A549 (cell line): ENCODE measurements at regions not wholly inside any gene's neighbourhood (a gene's known extent, or its start where the extent isn't known, plus 50 kb on each side); places are given as distances from the start of the nearest gene placed in this dataset.

Experiments used
- ATAC-seq, 2 experiments: fragments of 200-7000 bp in 1 of 2; fragments of >200 bp in 1 of 2; cut with Nextera tagmentation in 1 of 2; cut with Tn5 transposase in 1 of 2; 3 replicates each; pipeline versions ENCODE4 v1.8.0 to v1.9.1; 2018 to 2020; ENCODE audit warnings: mild to moderate bottlenecking in 1 of 2, moderate library complexity in 1 of 2
- CTCF ChIA-PET: fragments of 300-600 bp; sonication (Branson Sonifier 250); formaldehyde crosslinking; extraction: SDS; loops from one replicate; lab custom pipeline; 2021; ENCODE audit warnings: antibody characterized with exemption, inconsistent platforms; lab: Yijun Ruan, JAX
- POLR2A ChIA-PET: fragments of 350-600 bp; formaldehyde crosslinking; extraction: SDS; loops from one replicate; lab custom pipeline; 2021; ENCODE audit warnings: antibody characterized with exemption, inconsistent platforms; lab: Yijun Ruan, JAX
- DNase-seq, 2 experiments: peaks; one replicate each; pipeline versions ENCODE4 v3.0.0 to v3.0.0-alpha.2; 2011 to 2016; ENCODE audit warnings: low read depth in 1 of 2, low spot score in 1 of 2
- FAIRE-seq: peaks from 2 replicates; lab custom pipeline; 2011; peaks lifted over from hg19 to GRCh38; lab: Jason Lieb, UNC
- H3K27ac ChIP-seq, 2 experiments: fragments of >200 bp; sonication (Bioruptor Twin); formaldehyde crosslinking; 3 replicates each; pipeline ENCODE4 v1.5.1; 2016 to 2017
- H3K4me1 ChIP-seq: fragments of >200 bp; sonication (Bioruptor Twin); formaldehyde crosslinking; 3 replicates; pipeline ENCODE4 v1.6.1; 2016
- H3K4me2 ChIP-seq: fragments of >200 bp; sonication (Bioruptor Twin); formaldehyde crosslinking; 3 replicates; pipeline ENCODE4 v1.6.1; 2016
- H3K4me3 ChIP-seq: fragments of >200 bp; sonication (Bioruptor Twin); formaldehyde crosslinking; 3 replicates; pipeline ENCODE4 v1.5.1; 2016
- H3K9me3 ChIP-seq: fragments of >200 bp; sonication (Bioruptor Twin); formaldehyde crosslinking; 3 replicates; pipeline ENCODE4 v1.6.1; 2016
- BHLHE40 ChIP-seq: IDR thresholded peaks from 2 replicates; pipeline ENCODE4 v1.6.1; 2012; ENCODE audit warnings: low read depth, low read length, inconsistent platforms
- CEBPB ChIP-seq, 2 experiments: fragments of >200 bp in 1 of 2; sonication (Bioruptor Twin) in 1 of 2; formaldehyde crosslinking in 1 of 2; IDR thresholded peaks; 2 replicates each; pipeline ENCODE4 v1.6.1; 2012 to 2016
- E2F6 ChIP-seq: IDR thresholded peaks from 2 replicates; pipeline ENCODE4 v1.6.1; 2012; ENCODE audit warnings: low read depth, borderline replicate concordance
- ELK1 ChIP-seq: fragments of 150-350 bp; IDR thresholded peaks from 2 replicates; pipeline ENCODE4 v1.6.1; 2014; ENCODE audit warnings: low read depth, mild to moderate bottlenecking, low read length
- ESRRA ChIP-seq: fragments of 150-350 bp; IDR thresholded peaks from 2 replicates; pipeline ENCODE4 v1.6.1; 2014; ENCODE audit warnings: mild to moderate bottlenecking, low read length, borderline replicate concordance
- FOXS1 ChIP-seq: fragments of 250-450 bp; sonication (Bioruptor Pico); IDR thresholded peaks from 2 replicates; pipeline ENCODE4 v1.5.0; 2020; ENCODE audit warnings: mild to moderate bottlenecking, moderate library complexity
- GATA3 ChIP-seq: IDR thresholded peaks from 2 replicates; pipeline ENCODE4 v1.6.1; 2012; ENCODE audit warnings: borderline replicate concordance
- HDAC2 ChIP-seq: fragments of 200-600 bp; sonication (generic); IDR thresholded peaks from 2 replicates; pipeline ENCODE4 v1.6.1; 2016
- KDM1A ChIP-seq: fragments of 200-600 bp; sonication (generic); IDR thresholded peaks from 2 replicates; pipeline ENCODE4 v1.6.1; 2016; ENCODE audit warnings: low read depth, mild to moderate bottlenecking
- KDM5A ChIP-seq: fragments of 200-600 bp; sonication (generic); IDR thresholded peaks from 2 replicates; pipeline ENCODE4 v1.6.1; 2016; ENCODE audit warnings: antibody characterized with exemption, mild to moderate bottlenecking
- MAZ ChIP-seq: fragments of 150-350 bp; IDR thresholded peaks from 2 replicates; pipeline ENCODE4 v1.6.1; 2014; ENCODE audit warnings: antibody characterized with exemption, low read depth, low read length, borderline replicate concordance
- NFE2L2 ChIP-seq: fragments of 150-350 bp; conservative IDR thresholded peaks from 2 replicates; pipeline ENCODE4 v1.6.1; 2014; ENCODE audit warnings: low read length
- NPAS2 ChIP-seq: fragments of 250-450 bp; sonication (Bioruptor Pico); IDR thresholded peaks from 2 replicates; pipeline ENCODE4 v1.8.0; 2022; ENCODE audit warnings: mild to moderate bottlenecking, moderate library complexity, borderline replicate concordance
- NR3C1 ChIP-seq: fragments of >200 bp; sonication (Bioruptor Twin); formaldehyde crosslinking; IDR thresholded peaks from 3 replicates; pipeline ENCODE4 v1.6.1; 2017
- RARB ChIP-seq: fragments of 250-450 bp; sonication (Bioruptor Pico); IDR thresholded peaks from 2 replicates; pipeline ENCODE4 v1.8.0; 2021; ENCODE audit warnings: mild to moderate bottlenecking, moderate library complexity
- RCOR1 ChIP-seq: fragments of 150-350 bp; IDR thresholded peaks from 2 replicates; pipeline ENCODE4 v1.6.1; 2014; ENCODE audit warnings: antibody characterized with exemption, low read length, low read depth
- REST ChIP-seq: fragments of 200-600 bp; sonication (generic); IDR thresholded peaks from 2 replicates; pipeline ENCODE4 v1.6.1; 2016; ENCODE audit warnings: antibody characterized with exemption, mild to moderate bottlenecking, moderate library complexity
- SREBF2 ChIP-seq: fragments of 450-650 bp; IDR thresholded peaks from 2 replicates; pipeline ENCODE4 v1.6.1; 2014; ENCODE audit warnings: mild to moderate bottlenecking, moderate library complexity
- TFCP2L1 ChIP-seq: fragments of 250-450 bp; sonication (Bioruptor Pico); IDR thresholded peaks from 2 replicates; pipeline ENCODE4 v1.5.0; 2021; ENCODE audit warnings: mild to moderate bottlenecking
- ZSCAN20 ChIP-seq: fragments of 250-450 bp; sonication (Bioruptor Pico); IDR thresholded peaks from 2 replicates; pipeline ENCODE4 v1.8.0; 2022; ENCODE audit warnings: mild to moderate bottlenecking, moderate library complexity
- WGBS: methylation state at CpG from one replicate; pipeline ENCODE4 v1.1.6; 2017; ENCODE audit errors: missing lambda C conversion rate; 5-methylcytosine and 5-hydroxymethylcytosine counted together

GRCh38 chr1:166270476-166271150, 103.8 kb upstream of the FAM78B start:
- Histone ChIP-seq H3K27ac (no peak overlapping the region), H3K4me1 (no peaks in the 10 kb centered on the region), H3K4me2 (no peak overlapping the region), H3K4me3 (no peak overlapping the region), H3K9me3 (no peaks in the 10 kb centered on the region)
- ATAC-seq (no peak), DNase-seq (no peak), FAIRE-seq (no peak)
- 2% methylated on average over 2 of the region's 2 CpGs for WGBS
- TF ChIP-seq REST (no peak), ZSCAN20 (CRISPR knock-in tag) (no peak), KDM5A (no peak), ESRRA (no peak), BHLHE40 (no peak), NPAS2 (no peak), E2F6 (no peak), GATA3 (no peak), RARB (CRISPR knock-in tag) (no peak), KDM1A (no peak), ELK1 (no peak)
- ChIA-PET CTCF (no interaction called here), POLR2A (no interaction called here)

- no peak overlapping the region for H3K4me3 ChIP-seq
- ATAC-seq (no peak), FAIRE-seq (no peak), DNase-seq (no peak)
- 0% methylated on average over 1 of the region's 1 CpG for WGBS
- CTCF ChIA-PET = no interaction called here
- no peaks in the 10 kb centered on the region for H3K9me3 ChIP-seq
- H3K4me1 ChIP-seq = no peaks in the 10 kb centered on the region
- H3K27ac ChIP-seq = no peak overlapping the region
- H3K4me2 ChIP-seq = no peak overlapping the region
- TF ChIP-seq BHLHE40 = no peak
- TF ChIP-seq FOXS1 (CRISPR knock-in tag) = no peak
- TF ChIP-seq CEBPB (IDR thresholded peaks at IDR 0.05) = no peak
- TF ChIP-seq TFCP2L1 (CRISPR knock-in tag) = no peak
- TF ChIP-seq HDAC2 = no peak
- no peak for TF ChIP-seq NR3C1
- no peak for TF ChIP-seq KDM5A
- no peak for TF ChIP-seq SREBF2
- no peak for TF ChIP-seq ESRRA
- TF ChIP-seq GATA3 = no peak
- no peak for TF ChIP-seq NFE2L2
- TF ChIP-seq ZSCAN20 (CRISPR knock-in tag) = no peak
- TF ChIP-seq MAZ = no peak
- no peak for TF ChIP-seq RCOR1
- TF ChIP-seq, all 56 proteins: peak for 0
- POLR2A ChIA-PET = no interaction called here
These were observed 104.3 kb upstream of the FAM78B start for GRCh38 chr1:166271151-166271538.
